Lung (tissue), 11 donors: ENCODE measurements at regions not wholly inside any gene's neighbourhood (a gene's known extent, or its start where the extent isn't known, plus 50 kb on each side); places are given as distances from the start of the nearest gene placed in this dataset.

Experiments used
- ATAC-seq: fragments of 200-7000 bp; cut with Tn5 transposase; one replicate; pipeline ENCODE4 v1.9.1; 2020; ENCODE audit warnings: moderate number of reproducible peaks; ENCODE audit not compliant: insufficient read depth, low FRiP score
- DNase-seq, 3 donors: peaks; one replicate each; pipeline ENCODE4 v3.0.0-alpha.2; 2013 to 2017
- H3K27ac ChIP-seq, 2 donors: one replicate each; pipeline ENCODE4 v1.5.1; 2013; ENCODE audit warnings: mild to moderate bottlenecking in 2 of 2, moderate library complexity in 2 of 2, control low read depth in 1 of 2, inconsistent platforms in 1 of 2, low read depth in 1 of 2, low read length in 1 of 2
- H3K27me3 ChIP-seq, 3 donors: one replicate each; pipeline ENCODE4 v1.5.1; 2013; ENCODE audit warnings: low read length in 2 of 3; ENCODE audit not compliant: control insufficient read depth in 3 of 3, insufficient read depth in 3 of 3
- H3K36me3 ChIP-seq, 4 donors: one replicate each; pipeline ENCODE4 v1.5.1; 2013; ENCODE audit warnings: low read length in 4 of 4, mild to moderate bottlenecking in 1 of 4, moderate library complexity in 1 of 4; ENCODE audit not compliant: control insufficient read depth in 4 of 4, insufficient read depth in 4 of 4
- H3K4me1 ChIP-seq, 5 donors: one replicate each; pipeline ENCODE4 v1.5.1; 2013; ENCODE audit warnings: low read length in 5 of 5, mild to moderate bottlenecking in 2 of 5, moderate library complexity in 1 of 5; ENCODE audit not compliant: control insufficient read depth in 5 of 5, insufficient read depth in 5 of 5
- H3K4me3 ChIP-seq: one replicate; pipeline ENCODE4 v1.5.1; 2013; ENCODE audit warnings: mild to moderate bottlenecking, control low read depth, moderate library complexity
- H3K9ac ChIP-seq, 2 donors: one replicate each; pipeline ENCODE4 v1.5.1; 2013; ENCODE audit warnings: low read length in 2 of 2, control low read depth in 1 of 2; ENCODE audit not compliant: insufficient read depth in 1 of 2
- H3K9me3 ChIP-seq, 4 donors: one replicate each; pipeline ENCODE4 v1.5.1; 2013; ENCODE audit warnings: low read length in 3 of 4, mild to moderate bottlenecking in 1 of 4, moderate library complexity in 1 of 4; ENCODE audit not compliant: control insufficient read depth in 4 of 4, insufficient read depth in 3 of 4
- WGBS, 2 donors: extraction: QIAGEN DNeasy Blood & Tissue Kit; methylation state at CpG; one replicate each; pipeline ENCODE4 v1.1.7; 2013; 5-methylcytosine and 5-hydroxymethylcytosine counted together
- TF ChIP-seq, protein P1 (sequence below): IDR thresholded peaks from 2 replicates; pipeline ENCODE4 v1.5.1; 2012; ENCODE audit warnings: mild to moderate bottlenecking; ENCODE audit errors: control extremely low read depth, extremely low read depth
- donor health status: control.
- donor health status: control.
- donor health status: Bipolar disorder and iron deficiency.
- donor health status: healthy.
- donor health status: DM: yes; HTN: yes; CAD: no.

GRCh38 chrX:13432414-13433297, 112.8 kb upstream of the ATXN3L start:
- peak overlapping the region in 1 of 2 donors; percentile 70 for H3K27ac ChIP-seq
- no peak overlapping the region for H3K9ac ChIP-seq
- peaks cover 0 to 25% (median 12%) of the 10 kb centered on the region in 3 donors for H3K27me3 ChIP-seq
- peak; percentile 34 for ATAC-seq
- peaks cover 0 to 4% (median 0%) of the 10 kb centered on the region in 4 donors for H3K9me3 ChIP-seq
- H3K4me3 ChIP-seq: no peak overlapping the region
- WGBS, 2 donors: 66 to 74% methylated on average over 4 of the region's 4 CpGs
- no peaks in the 10 kb centered on the region for H3K36me3 ChIP-seq
- TF ChIP-seq, protein P1, sequence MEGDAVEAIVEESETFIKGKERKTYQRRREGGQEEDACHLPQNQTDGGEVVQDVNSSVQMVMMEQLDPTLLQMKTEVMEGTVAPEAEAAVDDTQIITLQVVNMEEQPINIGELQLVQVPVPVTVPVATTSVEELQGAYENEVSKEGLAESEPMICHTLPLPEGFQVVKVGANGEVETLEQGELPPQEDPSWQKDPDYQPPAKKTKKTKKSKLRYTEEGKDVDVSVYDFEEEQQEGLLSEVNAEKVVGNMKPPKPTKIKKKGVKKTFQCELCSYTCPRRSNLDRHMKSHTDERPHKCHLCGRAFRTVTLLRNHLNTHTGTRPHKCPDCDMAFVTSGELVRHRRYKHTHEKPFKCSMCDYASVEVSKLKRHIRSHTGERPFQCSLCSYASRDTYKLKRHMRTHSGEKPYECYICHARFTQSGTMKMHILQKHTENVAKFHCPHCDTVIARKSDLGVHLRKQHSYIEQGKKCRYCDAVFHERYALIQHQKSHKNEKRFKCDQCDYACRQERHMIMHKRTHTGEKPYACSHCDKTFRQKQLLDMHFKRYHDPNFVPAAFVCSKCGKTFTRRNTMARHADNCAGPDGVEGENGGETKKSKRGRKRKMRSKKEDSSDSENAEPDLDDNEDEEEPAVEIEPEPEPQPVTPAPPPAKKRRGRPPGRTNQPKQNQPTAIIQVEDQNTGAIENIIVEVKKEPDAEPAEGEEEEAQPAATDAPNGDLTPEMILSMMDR: no peak
- peak; percentile 45 to 93 (median 87) for DNase-seq
- H3K4me1 ChIP-seq: peaks cover 0 to 24% (median 2%) of the 10 kb centered on the region in 5 donors

DNA sequence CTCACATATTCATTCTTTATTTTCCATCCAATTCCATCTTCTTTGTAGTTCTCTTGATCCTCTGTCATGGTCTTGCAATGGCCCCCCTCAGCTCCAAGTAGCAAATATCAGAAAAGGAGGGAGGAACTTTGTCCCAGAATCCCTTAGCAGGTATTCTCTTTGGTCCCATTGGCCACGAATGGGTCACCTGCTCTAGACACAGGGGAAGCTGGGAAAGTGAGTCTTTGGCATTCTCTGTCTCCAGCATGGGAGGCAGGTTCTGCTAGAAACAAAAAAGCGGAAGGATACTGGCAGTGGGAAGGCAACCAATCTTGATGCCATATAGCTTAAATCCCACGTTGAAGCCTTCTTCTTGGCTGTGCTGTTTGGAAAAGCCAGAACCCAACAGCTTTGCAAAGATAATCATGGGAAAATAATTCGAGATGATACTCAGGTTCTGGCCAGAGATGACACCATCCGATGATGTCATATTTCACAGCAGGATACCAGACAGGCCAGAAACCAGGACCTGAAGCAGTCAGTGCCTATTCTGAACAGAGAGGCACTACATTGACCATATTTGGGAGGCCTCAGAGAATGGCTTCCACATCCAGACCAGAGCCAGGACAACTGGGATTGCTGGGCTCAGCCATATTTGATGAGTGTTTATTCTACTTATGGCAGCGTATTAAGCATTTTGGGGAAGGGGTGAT, 110.4 kb upstream of the ATXN3L start:
- Histone ChIP-seq H3K9ac (no peak overlapping the region), H3K4me3 (no peak overlapping the region), H3K27ac (no peak overlapping the region), H3K27me3 (peaks cover 0 to 21% (median 4%) of the 10 kb centered on the region in 3 donors), H3K4me1 (peaks cover 0 to 24% (median 2%) of the 10 kb centered on the region in 5 donors), H3K9me3 (peaks cover 0 to 4% (median 0%) of the 10 kb centered on the region in 4 donors), H3K36me3 (no peaks in the 10 kb centered on the region)
- TF ChIP-seq, protein P1: no peak
- WGBS, 2 donors: 84 to 96% methylated on average over 6 of the region's 6 CpGs
- ATAC-seq (no peak), DNase-seq (no peak)

DNA sequence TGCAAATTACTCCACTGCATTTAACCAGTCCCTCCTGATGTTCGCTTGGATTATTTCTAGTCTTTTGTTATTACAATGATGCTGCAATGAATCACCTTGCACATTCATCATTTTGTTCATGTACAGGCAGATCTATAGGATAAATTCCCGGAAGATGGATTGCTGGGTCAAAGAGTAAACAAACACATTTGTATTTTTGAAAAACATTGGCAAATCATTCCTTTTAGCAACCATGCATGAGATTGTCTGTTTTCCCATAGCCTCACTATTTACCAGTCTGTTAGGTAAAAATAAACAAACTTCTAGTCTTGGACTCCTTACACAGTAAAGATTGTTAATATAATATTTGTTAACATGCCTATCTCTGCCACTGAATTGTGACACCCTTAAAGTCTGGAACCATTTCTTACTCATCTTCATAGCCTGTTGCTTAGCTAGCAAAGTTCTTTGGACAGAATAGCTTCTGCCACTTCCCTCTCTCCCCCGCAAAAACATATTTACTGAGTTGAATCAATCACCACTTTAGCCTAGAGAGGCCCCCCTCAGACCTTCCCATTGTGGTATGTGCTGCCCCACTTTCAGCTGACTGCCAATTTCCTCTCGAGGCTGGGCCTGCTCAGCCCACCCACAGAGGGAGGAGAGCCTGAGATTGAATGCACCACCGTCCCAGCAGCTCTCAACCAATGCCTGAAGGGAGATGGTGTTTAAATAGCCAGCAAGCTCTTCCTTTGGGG, 108.4 kb upstream of the ATXN3L start:
- Histone ChIP-seq H3K4me3 (no peak overlapping the region), H3K27me3 (peaks cover 0 to 7% (median 2%) of the 10 kb centered on the region in 3 donors), H3K36me3 (no peaks in the 10 kb centered on the region), H3K27ac (peak overlapping the region in 1 of 2 donors; percentile 3), H3K9me3 (peaks cover 0 to 4% (median 0%) of the 10 kb centered on the region in 4 donors), H3K4me1 (peaks cover 0 to 22% (median 2%) of the 10 kb centered on the region in 5 donors), H3K9ac (no peak overlapping the region)
- TF ChIP-seq, protein P1: no peak
- ATAC-seq (no peak), DNase-seq (peak; percentile 58 to 70 (median 68))
- WGBS, 2 donors: 38 to 43% methylated on average over 5 of the region's 5 CpGs
